Hepatocyte (in vitro differentiated cells): ENCODE measurements at regions not wholly inside any gene's neighbourhood (a gene's known extent, or its start where the extent isn't known, plus 50 kb on each side); places are given as distances from the start of the nearest gene placed in this dataset.

Experiments used
- EZH2 ChIP-seq: fragments of 200-600 bp; sonication (generic); IDR thresholded peaks from 2 replicates; pipeline ENCODE4 v1.6.1; 2016; ENCODE audit warnings: antibody characterized with exemption, mild to moderate bottlenecking, borderline replicate concordance
- EZH2phosphoT487 ChIP-seq: fragments of 200-600 bp; sonication (generic); IDR thresholded peaks from one replicate; pipeline ENCODE4 v1.6.1; 2018; ENCODE audit warnings: antibody characterized with exemption, mild to moderate bottlenecking, low read depth, moderate library complexity; ENCODE audit not compliant: unreplicated experiment, severe bottlenecking
- TF ChIP-seq, protein P1 (sequence below): fragments of 200-600 bp; sonication (generic); IDR thresholded peaks from 2 replicates; pipeline ENCODE4 v1.5.1; 2016; ENCODE audit warnings: antibody characterized with exemption, mild to moderate bottlenecking; ENCODE audit not compliant: poor library complexity

DNA sequence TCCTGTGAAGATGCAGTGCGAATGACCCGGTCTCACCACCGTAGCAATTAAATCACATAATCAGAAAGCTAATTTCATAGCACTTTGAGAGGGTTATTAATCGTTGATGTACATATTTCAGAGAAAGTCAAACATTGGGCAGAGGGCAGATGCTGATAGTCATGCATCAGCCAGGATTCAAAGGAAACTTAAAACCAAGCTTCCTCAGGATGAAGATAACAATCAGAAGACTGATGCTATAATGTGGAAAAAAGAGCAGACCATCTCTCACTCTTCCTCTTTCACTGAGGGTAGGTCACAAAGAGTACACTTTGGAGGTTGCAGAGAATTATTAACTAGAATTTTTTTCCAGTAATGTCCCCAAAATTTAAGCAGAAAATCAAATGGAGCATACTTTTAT lies 1027.7 kb upstream of the ZEB2 start:
- TF ChIP-seq, protein P1, sequence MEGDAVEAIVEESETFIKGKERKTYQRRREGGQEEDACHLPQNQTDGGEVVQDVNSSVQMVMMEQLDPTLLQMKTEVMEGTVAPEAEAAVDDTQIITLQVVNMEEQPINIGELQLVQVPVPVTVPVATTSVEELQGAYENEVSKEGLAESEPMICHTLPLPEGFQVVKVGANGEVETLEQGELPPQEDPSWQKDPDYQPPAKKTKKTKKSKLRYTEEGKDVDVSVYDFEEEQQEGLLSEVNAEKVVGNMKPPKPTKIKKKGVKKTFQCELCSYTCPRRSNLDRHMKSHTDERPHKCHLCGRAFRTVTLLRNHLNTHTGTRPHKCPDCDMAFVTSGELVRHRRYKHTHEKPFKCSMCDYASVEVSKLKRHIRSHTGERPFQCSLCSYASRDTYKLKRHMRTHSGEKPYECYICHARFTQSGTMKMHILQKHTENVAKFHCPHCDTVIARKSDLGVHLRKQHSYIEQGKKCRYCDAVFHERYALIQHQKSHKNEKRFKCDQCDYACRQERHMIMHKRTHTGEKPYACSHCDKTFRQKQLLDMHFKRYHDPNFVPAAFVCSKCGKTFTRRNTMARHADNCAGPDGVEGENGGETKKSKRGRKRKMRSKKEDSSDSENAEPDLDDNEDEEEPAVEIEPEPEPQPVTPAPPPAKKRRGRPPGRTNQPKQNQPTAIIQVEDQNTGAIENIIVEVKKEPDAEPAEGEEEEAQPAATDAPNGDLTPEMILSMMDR = no peak
- no peak for TF ChIP-seq EZH2phosphoT487
- no peak for TF ChIP-seq EZH2
